ENCODE measurements at regions not wholly inside any gene's neighbourhood (a gene's known extent, or its start where the extent isn't known, plus 50 kb on each side); places are given as distances from the start of the nearest gene placed in this dataset.
A peak's percentile ranks its signal among the peaks of the same experiment; 100 is the strongest.

GRCh38 chr5:17428176-17428800, 69.7 kb upstream of the TAF11L2 start:
- DNase-seq, result peak in 32 of 56 donors; percentile 2 to 75 (median 29)

- no peak for DNase-seq
Measured at GRCh38 chr5:17429353-17429752, 68.7 kb upstream of the TAF11L2 start.

- no peak for DNase-seq
Measured at GRCh38 chr5:17430241-17430640, 67.8 kb upstream of the TAF11L2 start.

GRCh38 chr5:17431272-17432050, 66.6 kb upstream of the TAF11L2 start:
- no peak for DNase-seq

DNA sequence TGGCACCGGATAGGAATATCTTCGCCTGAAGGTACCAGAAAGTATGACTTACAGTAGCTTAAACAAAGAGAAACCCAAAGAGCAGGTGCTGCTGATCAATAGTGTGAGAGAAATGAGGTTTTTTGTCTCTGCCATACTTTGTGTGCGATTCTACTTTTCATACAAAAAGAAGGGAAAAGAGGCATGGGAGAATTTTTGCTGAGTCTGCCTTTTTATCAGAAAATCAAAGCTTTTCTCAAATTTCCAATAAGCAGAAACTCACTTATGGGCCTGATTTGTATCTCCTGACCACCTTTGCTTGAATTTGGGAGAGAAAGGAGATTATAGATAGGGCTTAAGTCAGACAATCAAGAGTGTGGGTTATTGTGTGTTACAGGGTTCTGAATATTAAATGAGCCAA, 65.5 kb upstream of the TAF11L2 start:
- no peak for DNase-seq

DNA sequence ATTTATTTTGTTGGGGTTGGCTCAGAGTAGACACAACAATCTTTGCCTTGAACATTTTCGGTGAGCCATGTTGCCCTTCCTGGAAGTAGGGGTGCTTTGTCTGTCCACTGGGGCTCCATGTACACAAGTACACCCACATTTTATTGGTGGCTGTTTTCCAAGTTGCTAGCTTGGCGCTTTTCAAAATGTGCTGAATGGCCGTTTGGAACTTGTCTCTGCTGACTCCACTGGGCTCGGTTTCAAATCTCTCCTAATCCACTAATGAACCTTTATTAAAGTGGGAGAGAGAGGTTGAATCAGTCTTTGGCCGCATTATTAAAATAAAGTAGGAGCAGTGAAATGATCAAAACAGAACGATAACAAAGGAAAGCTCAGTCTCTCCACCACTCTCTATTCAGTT, 64.6 kb upstream of the TAF11L2 start:
- peak in 7 of 56 donors; percentile 3 to 25 (median 7) for DNase-seq

- no peak for DNase-seq
Measured at GRCh38 chr5:17434982-17435381, 63.0 kb upstream of the TAF11L2 start.

DNA sequence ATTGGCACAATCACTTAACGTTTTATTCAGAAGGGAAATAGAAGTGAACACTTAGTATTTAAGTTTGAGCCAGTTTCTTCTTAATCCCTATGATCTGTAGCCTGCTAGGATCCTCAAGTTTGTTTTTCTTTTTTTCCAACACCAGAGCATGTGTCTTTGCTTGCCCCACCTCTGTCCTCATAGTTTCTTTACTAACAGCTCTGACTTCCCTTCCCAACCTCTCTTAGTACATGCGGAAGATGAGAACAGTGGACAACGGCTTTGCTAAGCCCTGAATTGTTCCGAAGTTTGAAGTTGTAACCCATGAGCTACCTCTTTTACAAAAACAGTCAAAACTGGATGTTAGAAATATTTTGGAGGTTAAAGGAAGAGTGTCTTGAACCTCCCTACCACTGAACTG, 61.7 kb upstream of the TAF11L2 start:
- DNase-seq, result no peak

DNA sequence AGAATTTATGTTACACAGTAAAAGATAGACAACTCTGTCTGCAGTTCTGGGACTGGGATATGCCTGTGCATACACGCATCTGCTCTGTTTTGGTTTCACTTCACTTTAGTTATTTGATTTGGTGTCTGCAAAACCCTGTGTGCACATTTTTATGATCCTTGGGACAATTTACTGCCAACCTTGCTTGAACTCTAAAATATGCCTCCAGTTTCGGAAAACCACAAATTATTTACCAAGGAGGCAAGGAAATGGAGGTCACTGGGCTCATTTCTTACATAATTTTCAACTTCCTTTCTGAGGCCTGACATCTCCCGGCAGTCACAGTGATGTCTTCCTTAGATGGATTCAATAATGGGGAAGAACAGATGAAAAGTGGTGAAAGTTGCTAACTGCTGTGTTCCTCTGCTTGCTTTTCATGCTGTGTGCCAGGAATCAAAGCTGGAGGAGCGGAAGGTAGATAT, 61.2 kb upstream of the TAF11L2 start:
- no peak for DNase-seq

GRCh38 chr5:17438027-17438426, 60.0 kb upstream of the TAF11L2 start:
- DNase-seq, result no peak

DNA sequence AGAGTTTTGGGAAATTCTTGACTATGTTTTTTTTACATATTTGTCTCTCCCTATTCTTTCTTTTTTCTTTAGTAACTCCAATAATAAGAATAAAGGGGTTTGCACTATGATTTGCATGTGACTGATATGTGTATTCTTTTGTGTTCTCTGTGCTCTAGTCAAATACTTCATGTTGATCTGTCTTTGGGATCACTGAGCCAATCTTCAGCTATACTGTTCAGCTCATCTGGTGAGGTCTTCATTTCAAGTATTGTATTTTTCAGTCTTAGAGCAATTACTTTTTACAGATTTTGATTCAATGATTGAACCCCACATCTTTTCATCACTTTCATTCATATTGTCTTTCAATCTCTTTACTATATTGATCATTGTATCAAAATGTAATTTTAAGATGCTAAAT, 58.1 kb upstream of the TAF11L2 start:
- no peak for DNase-seq

DNA sequence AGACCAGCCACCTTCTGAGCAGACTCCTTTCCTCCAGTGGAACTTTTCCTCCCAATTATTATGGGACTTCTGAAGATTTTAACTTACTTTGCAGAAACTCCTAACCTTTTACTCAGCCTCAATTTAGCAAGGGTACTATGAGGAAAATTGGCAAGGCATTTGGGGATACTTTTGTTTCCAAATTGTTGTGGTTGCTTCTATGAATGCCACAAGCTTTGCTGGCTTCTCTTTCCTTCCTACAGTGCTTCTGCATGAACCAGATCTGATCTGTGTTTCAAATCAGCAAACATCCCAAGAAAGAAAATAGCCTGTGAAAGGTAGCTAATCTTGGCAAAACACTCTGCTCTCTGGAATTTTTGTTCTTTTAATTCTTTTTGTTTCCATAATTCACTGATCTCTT, 57.3 kb upstream of the TAF11L2 start:
- DNase-seq, result no peak

DNA sequence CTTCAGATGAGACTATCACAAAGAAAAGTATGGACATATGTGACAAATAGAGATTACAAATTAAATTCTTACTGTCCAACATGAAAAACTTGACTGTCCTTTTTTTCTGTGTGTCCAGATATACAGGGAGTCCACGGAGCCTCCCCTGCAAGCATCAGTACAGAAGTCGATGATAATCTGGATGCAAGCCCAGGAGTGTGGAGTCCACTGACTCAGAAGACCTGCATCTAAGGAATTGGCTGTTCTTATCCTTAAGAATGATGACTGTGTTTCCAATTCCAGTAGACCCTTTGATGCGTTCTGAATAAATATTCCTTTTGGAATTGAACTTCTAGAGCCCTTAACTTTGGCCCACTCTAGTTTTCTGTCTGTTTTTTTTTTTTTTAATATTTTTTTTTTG, 56.7 kb upstream of the TAF11L2 start:
- no peak for DNase-seq

DNA sequence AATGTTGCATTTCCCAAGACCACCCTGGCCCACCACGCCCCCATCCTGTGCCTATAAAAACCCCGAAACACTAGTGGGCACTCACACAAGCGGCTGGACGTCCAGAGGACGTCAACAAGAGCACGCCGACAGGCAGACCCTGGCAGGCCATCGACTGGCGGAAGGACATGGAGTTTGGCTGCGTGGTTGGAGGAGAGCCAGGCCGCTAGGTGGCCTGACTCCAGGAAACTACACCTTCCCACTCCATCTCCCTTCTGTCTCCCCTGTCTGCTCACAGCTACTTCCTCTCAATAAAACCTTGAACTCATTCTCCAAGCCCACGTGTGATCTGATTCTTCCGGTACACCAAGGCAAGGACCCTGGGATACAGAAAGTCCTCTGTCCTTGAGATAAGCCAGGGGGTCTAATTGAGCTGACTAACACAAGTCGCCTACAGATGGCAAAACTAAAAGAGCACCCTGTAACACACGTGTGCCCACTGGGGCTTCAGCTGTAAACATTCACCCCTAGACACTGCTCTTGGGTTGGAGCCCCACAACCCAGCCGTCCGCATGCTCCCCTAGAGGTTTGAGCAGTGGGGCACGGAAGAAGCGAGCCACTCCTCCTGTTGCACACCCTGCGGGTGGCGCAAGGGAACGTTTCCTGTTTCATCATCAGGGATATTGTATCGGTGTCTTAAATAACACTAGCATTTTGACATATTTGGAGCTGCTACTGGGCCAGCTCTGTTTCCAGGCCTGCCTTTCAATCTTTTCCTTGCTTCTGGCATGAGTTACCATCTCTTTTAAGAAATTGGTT, 54.5 kb upstream of the TAF11L2 start:
- no peak for DNase-seq

DNA sequence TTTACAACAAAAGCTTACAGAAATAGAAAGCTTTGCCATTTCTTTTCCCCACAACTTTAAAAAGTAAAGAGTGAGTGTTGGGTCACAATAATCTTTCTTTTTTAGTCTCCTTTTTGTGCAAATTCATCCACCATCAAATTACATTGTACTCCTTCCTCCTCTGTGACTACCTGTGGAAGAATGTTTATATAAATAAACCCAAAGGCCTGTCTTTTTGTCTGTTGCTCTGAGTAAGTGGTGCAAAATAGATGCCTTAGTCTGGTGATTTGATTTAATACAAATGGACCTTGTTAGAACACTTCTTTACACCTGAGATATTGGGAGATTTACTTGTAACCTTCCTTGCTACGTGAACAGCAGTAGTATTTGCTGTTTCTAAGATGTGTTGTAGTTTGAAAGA, 53.5 kb upstream of the TAF11L2 start:
- DNase-seq, result no peak

GRCh38 chr5:17445185-17445584, 52.8 kb upstream of the TAF11L2 start:
- no peak for DNase-seq

All from nucleus accumbens (tissue), 56 donors.